GM21515 (cell line): ENCODE measurements at regions not wholly inside any gene's neighbourhood (a gene's known extent, or its start where the extent isn't known, plus 50 kb on each side); places are given as distances from the start of the nearest gene placed in this dataset.

Experiments
- ATAC-seq: cut with Tn5 transposase; IDR thresholded peaks from one replicate; pipeline ENCODE4 v1.9.1; 2021; ENCODE audit not compliant: unreplicated experiment

- no peak for ATAC-seq
Measured at GRCh38 chr15:55031727-55032126, 165.0 kb downstream of the RSL24D1 start.

DNA sequence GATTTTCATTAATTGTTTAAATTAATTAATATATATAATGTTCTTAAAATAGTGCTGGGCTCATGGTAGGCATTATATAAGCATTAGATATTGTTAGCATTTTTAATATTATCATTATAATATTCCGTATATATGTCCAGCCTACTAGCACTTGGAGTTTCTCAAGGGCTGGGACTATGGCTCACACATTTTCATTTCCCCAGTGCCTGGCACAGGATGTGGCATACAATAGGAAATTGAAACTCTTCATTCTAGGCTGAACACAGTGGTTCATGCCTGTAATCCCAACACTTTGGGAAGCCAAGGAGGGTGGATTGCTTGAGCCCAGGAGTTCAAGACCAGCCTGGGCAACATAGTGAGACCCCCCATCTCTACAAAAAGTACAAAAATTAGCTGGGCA lies 170.4 kb downstream of the RSL24D1 start:
- no peak for ATAC-seq

- ATAC-seq, result no peak
Measured at GRCh38 chr15:55017635-55018034, 179.1 kb downstream of the RSL24D1 start.

DNA sequence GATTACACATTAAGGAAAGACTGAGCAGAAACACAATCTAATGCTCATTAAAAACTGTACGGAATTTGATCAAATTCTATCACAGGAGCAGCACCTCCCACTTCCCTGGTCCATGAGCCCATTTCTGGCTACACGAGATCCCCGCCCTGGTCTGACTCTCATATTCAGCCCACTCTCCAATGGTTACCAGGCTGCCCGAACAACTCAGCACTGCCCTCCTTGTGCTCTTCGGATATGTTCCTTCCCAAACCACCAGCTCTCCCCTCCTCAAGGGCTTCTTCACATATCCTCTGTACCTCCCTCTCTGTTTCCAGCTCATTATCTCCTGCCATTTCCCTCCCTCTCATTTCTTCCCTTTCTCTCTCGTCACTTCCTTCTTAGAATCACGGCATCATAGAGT lies 180.5 kb downstream of the RSL24D1 start:
- ATAC-seq, result no peak

DNA sequence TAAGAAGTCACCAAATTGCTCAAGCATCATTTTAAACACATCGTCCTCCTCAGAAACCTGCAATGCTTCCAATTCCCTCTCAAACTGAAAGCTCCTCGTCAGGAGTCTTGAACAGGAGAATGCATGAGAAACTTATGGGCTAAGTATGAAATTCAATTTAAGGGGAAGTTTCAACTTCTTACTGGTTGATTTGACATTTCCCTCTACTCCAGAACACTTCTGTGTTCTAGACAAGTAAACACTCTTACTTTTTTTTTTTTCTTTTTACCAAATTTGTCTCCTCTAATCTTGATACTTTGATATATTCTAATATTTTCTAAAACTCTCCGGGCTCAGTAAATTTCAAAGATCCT lies 181.7 kb downstream of the RSL24D1 start:
- no peak for ATAC-seq

GRCh38 chr15:55014391-55015092 lies 182.2 kb downstream of the RSL24D1 start:
- ATAC-seq, result no peak

GRCh38 chr15:55008421-55008820 lies 188.3 kb downstream of the RSL24D1 start:
- ATAC-seq, result no peak

GRCh38 chr15:55007561-55007960 lies 189.2 kb downstream of the RSL24D1 start:
- no peak for ATAC-seq

DNA sequence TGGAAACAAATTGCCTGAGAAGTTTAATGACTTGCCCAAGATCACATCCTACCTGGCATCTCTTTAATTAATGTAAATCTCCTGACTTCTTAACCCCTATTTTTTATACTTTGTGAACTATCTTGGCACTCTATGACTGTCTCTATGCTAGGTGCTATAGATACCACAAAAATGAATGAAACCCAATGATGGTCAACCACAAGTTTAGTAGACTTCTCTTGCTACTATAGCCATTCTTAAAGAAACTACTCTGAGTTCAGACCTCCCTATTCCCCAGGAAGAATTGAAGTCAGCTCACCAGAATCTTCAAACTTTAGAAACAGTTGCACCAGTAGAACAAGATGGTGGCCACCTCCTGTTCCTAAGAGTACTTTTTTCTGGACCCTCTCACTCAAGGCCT lies 191.1 kb downstream of the RSL24D1 start:
- no peak for ATAC-seq

DNA sequence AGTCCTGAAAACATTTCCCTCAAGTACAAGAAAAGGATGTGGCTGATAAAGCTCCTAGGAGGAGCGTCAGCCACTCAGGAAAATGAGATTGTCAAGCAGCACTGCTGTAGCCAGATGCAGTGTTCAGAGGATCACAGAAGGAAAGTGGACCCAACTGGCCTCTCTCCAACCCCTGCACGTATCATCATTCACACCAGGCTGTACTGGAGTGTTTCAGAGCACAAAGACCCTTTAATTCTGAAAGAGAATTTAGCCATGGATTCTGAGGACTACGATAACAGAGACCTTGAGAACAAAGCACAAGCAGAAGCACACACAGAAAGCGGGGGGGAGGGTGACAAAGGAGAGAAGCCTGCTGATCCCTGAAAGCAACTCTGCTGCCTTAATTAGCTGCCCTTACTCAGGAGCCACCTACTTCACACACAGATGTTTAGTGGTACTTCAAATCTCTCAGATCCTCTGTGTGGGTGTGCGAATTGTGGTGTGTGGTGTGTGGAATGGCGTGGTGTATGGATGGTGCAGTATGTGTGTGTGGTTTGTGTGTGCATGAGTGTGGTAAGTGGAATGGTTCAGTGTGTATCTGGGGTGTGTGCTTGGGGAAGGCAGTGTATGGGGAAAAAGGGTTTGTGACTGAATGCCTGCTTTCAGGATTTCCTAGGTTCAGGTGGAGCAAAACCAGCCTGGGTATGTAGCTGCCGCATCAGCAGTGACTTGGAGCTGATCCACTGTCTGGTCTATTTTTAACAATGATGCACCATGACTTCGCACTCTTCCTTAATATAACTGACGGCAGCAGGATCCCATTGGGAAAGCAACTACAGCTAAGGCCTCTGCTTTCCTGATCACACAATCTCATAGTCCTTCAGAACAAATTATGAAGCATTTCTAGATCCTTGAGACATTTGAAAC lies 192.5 kb downstream of the RSL24D1 start:
- no peak for ATAC-seq

GRCh38 chr15:54998661-54999060 lies 198.1 kb downstream of the RSL24D1 start:
- no peak for ATAC-seq

DNA sequence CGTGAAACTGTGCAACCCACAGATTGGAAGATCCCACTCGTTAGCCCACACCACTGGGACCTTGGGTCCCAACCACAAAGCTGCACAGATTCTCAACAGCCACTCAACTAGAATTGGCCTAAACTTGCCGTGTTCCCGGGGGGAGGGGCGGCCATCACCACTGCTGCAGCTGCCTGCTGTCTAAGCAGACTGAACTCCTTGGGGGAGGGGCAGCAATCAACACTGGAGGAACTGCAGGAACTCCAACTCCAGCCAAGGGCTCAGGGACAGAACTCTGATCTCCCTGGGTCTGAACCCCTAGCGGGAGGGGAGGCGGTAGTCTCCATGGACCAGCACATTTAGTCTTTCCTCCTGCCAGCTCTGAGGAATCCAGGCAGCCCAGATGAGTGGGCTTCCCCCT lies 205.9 kb downstream of the RSL24D1 start:
- no peak for ATAC-seq

- no peak for ATAC-seq
Measured at GRCh38 chr15:54987881-54988280, 208.9 kb downstream of the RSL24D1 start.

- ATAC-seq, result no peak
Measured at GRCh38 chr15:54979964-54980363, 216.8 kb downstream of the RSL24D1 start.

DNA sequence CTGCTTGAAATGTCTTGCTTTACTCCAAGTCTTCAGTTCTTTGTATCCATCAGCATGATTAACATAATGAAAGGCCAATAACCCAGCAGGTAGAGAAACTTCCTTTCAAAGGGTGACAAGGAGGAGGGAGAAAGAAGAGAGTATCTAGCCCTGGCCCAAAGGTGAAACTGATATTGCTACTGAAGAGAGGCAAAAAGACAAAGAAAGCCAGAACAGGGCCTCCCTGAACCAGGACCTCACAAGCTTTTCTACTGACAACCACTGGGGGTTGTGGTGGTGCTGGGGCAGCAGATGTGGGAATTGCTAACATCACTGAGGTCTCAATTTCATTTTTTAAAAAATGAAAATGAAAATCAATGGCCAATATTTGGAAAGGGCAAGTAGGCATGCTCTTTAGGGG lies 234.1 kb downstream of the RSL24D1 start:
- ATAC-seq, result no peak

- no peak for ATAC-seq
Measured at GRCh38 chr15:54960266-54960665, 236.5 kb downstream of the RSL24D1 start.

- no peak for ATAC-seq
Measured at GRCh38 chr15:54941417-54941816, 255.3 kb downstream of the RSL24D1 start.

- ATAC-seq, result no peak
Measured at GRCh38 chr15:54917312-54917711, 279.4 kb downstream of the RSL24D1 start.

- no peak for ATAC-seq
Measured at GRCh38 chr15:54915380-54915779, 281.4 kb downstream of the RSL24D1 start.

GRCh38 chr15:54884312-54884711 lies 312.4 kb downstream of the RSL24D1 start:
- no peak for ATAC-seq

- no peak for ATAC-seq
Measured at GRCh38 chr15:54859982-54860381, 336.8 kb downstream of the RSL24D1 start.

GRCh38 chr15:54854667-54855066 lies 342.1 kb downstream of the RSL24D1 start:
- no peak for ATAC-seq
